Esophagus mucosa (tissue), 1 donor: ENCODE measurements at regions not wholly inside any gene's neighbourhood (a gene's known extent, or its start where the extent isn't known, plus 50 kb on each side); places are given as distances from the start of the nearest gene placed in this dataset.
"Not testable (repeated sequence)": the region's sequence is repeated elsewhere in the genome, so short reads cannot be mapped to it uniquely, and the experiment has no call there.

Experiments
- ATAC-seq: fragments of 200-7000 bp; cut with Tn5 transposase; one replicate; pipeline ENCODE4 v1.9.1; 2020
- donor health status: DM: yes; HTN: yes; CAD: no.

GRCh38 chr5:82537687-82538306 lies 259.6 kb upstream of the RPS23 start:
- no peak for ATAC-seq

- no peak for ATAC-seq
Measured at GRCh38 chr5:82534986-82535385, 256.8 kb upstream of the RPS23 start.

- ATAC-seq, result not testable (repeated sequence)
Measured at GRCh38 chr5:82532075-82532474, 253.9 kb upstream of the RPS23 start.

- no peak for ATAC-seq
Measured at GRCh38 chr5:82526540-82526939, 248.4 kb upstream of the RPS23 start.

GRCh38 chr5:82525626-82526025 lies 247.5 kb upstream of the RPS23 start:
- no peak for ATAC-seq

GRCh38 chr5:82523633-82524032 lies 245.5 kb upstream of the RPS23 start:
- no peak for ATAC-seq

- ATAC-seq, result no peak
Measured at GRCh38 chr5:82522897-82523296, 244.7 kb upstream of the RPS23 start.

- no peak for ATAC-seq
Measured at GRCh38 chr5:82521431-82522051, 243.4 kb upstream of the RPS23 start.

GRCh38 chr5:82519558-82519957 lies 241.4 kb upstream of the RPS23 start:
- no peak for ATAC-seq

- no peak for ATAC-seq
Measured at GRCh38 chr5:82517544-82518075, 239.5 kb upstream of the RPS23 start.

- no peak for ATAC-seq
Measured at GRCh38 chr5:82513738-82514137, 235.6 kb upstream of the RPS23 start.

GRCh38 chr5:82512025-82512424 lies 233.9 kb upstream of the RPS23 start:
- no peak for ATAC-seq

GRCh38 chr5:82511134-82511533 lies 233.0 kb upstream of the RPS23 start:
- no peak for ATAC-seq

GRCh38 chr5:82509762-82510161 lies 231.6 kb upstream of the RPS23 start:
- no peak for ATAC-seq

GRCh38 chr5:82506390-82506789 lies 228.2 kb upstream of the RPS23 start:
- ATAC-seq, result not testable (repeated sequence)

GRCh38 chr5:82499725-82500244 lies 221.6 kb upstream of the RPS23 start:
- ATAC-seq, result no peak

- no peak for ATAC-seq
Measured at GRCh38 chr5:82497242-82497641, 219.1 kb upstream of the RPS23 start.

GRCh38 chr5:82494942-82495341 lies 216.8 kb upstream of the RPS23 start:
- no peak for ATAC-seq

- no peak for ATAC-seq
Measured at GRCh38 chr5:82493221-82493620, 215.1 kb upstream of the RPS23 start.

GRCh38 chr5:82491397-82491796 lies 213.2 kb upstream of the RPS23 start:
- ATAC-seq, result no peak

- ATAC-seq, result no peak
Measured at GRCh38 chr5:82489683-82490082, 211.5 kb upstream of the RPS23 start.

- no peak for ATAC-seq
Measured at GRCh38 chr5:82487131-82487530, 209.0 kb upstream of the RPS23 start.

GRCh38 chr5:82480331-82480730 lies 202.2 kb upstream of the RPS23 start:
- ATAC-seq, result no peak

- ATAC-seq, result no peak
Measured at GRCh38 chr5:82476155-82476554, 198.0 kb upstream of the RPS23 start.
